Pancreas (tissue), 10 donors: ENCODE measurements at regions not wholly inside any gene's neighbourhood (a gene's known extent, or its start where the extent isn't known, plus 50 kb on each side); places are given as distances from the start of the nearest gene placed in this dataset.

Experiments used
- ATAC-seq, 4 donors: fragments of 200-7000 bp; cut with Tn5 transposase; one replicate each; pipeline versions ENCODE4 v1.8.0 to v1.9.1; 2020; ENCODE audit warnings: mild to moderate bottlenecking in 4 of 4, moderate library complexity in 4 of 4
- DNase-seq, 6 donors: peaks; one replicate each; pipeline ENCODE4 v3.0.0-alpha.2; 2020
- FAIRE-seq: peaks from 2 replicates; lab custom pipeline; 2012; peaks lifted over from hg19 to GRCh38; lab: Jason Lieb, UNC
- H3K27ac ChIP-seq, 4 donors: fragments of 200-600 bp; sonication (generic); 1 replicate in 3 of 4; 2 replicates in 1 of 4; pipeline versions ENCODE4 v1.5.0 to v1.8.0; 2020
- H3K27me3 ChIP-seq, 4 donors: fragments of 200-600 bp; one replicate each; pipeline ENCODE4 v1.8.0; 2021
- H3K36me3 ChIP-seq, 3 donors: fragments of 200-600 bp; sonication (generic) in 1 of 3; one replicate each; pipeline versions ENCODE4 v1.5.0 to v1.8.0; 2020 to 2021
- H3K4me1 ChIP-seq, 3 donors: fragments of 200-600 bp; one replicate each; pipeline ENCODE4 v1.8.0; 2021
- H3K4me3 ChIP-seq, 4 donors: fragments of 200-600 bp; sonication (generic) in 2 of 4; one replicate each; pipeline versions ENCODE4 v1.5.0 to v1.8.0; 2020 to 2021
- H3K9me3 ChIP-seq, 4 donors: fragments of 200-600 bp; one replicate each; pipeline ENCODE4 v1.8.0; 2021
- WGBS, 2 donors: extraction: QIAGEN DNeasy Blood & Tissue Kit; methylation state at CpG; one replicate each; pipeline ENCODE4 v1.1.7; 2013; 5-methylcytosine and 5-hydroxymethylcytosine counted together
- intact Hi-C, 3 donors: fragments of 100-400 bp; cut with DNase I; formaldehyde crosslinking; loops; one replicate each; pipeline versions ENCODE4 v1.11.1 to v1.14.2; 2022
- TF ChIP-seq, protein P1 (sequence below), 4 donors: fragments of 200-600 bp; sonication (generic) in 3 of 4; IDR thresholded peaks; one replicate each; pipeline versions ENCODE4 v1.5.0 to v1.8.0; 2021; ENCODE audit warnings: antibody characterized with exemption in 4 of 4
- donor health status: healthy with polysubstance abuse.
- donor health status: DM: no; HTN: no; CAD: no; lungs with moderate emphysema.
- donor health status: DM: no; HTN: no; CAD: no.
- donor health status: control.
- donor health status: control.
- donor health status: Bipolar disorder and iron deficiency.
- donor health status: DM: yes; HTN: yes; CAD: no.
- donor health status: DM: no; HTN: no; CAD: no.
- donor health status: DM: no; HTN: no; CAD: no.
- donor health status: DM: yes; HTN: yes; CAD: no.

DNA sequence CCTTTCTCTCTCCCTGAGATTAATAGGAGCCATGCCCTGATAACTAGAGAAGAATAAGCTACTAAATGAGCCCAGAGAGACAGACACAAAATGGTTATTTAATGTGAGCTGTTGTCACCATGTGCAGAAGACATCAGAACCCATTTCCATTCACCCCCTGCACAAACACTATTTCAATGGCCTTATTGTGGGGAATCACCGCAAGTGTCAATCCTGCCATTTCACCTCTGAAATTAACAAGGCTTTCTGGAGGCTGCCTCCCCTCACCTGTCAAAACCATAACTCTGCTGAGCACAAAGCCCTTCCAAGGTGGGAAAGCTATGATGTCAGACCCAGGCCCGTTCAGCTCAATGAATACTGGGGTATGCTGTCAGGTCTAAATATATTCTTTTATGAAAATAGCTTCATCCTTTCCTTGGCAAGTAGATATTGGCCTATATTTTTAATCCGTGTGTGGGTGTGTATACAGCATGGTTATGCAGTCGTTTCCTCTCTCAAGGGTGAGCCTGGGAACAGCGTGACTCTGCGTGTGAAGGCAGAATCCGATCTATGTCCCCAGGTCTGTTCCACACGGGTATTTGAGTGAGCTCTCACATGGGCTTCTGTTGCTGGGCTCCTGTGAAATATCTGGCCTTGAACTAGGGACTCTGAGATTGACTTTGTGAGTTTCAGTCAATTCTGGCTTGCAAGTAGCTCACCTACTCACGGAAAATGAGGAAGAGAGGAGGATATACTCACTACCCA is 266.3 kb downstream of the FBXW7 start:
- ATAC-seq: no peak
- TF ChIP-seq, protein P1, sequence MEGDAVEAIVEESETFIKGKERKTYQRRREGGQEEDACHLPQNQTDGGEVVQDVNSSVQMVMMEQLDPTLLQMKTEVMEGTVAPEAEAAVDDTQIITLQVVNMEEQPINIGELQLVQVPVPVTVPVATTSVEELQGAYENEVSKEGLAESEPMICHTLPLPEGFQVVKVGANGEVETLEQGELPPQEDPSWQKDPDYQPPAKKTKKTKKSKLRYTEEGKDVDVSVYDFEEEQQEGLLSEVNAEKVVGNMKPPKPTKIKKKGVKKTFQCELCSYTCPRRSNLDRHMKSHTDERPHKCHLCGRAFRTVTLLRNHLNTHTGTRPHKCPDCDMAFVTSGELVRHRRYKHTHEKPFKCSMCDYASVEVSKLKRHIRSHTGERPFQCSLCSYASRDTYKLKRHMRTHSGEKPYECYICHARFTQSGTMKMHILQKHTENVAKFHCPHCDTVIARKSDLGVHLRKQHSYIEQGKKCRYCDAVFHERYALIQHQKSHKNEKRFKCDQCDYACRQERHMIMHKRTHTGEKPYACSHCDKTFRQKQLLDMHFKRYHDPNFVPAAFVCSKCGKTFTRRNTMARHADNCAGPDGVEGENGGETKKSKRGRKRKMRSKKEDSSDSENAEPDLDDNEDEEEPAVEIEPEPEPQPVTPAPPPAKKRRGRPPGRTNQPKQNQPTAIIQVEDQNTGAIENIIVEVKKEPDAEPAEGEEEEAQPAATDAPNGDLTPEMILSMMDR (IDR thresholded peaks at IDR 0.05): no peak
- FAIRE-seq: no peak
- intact Hi-C loops: no loop called here
- Histone ChIP-seq H3K27me3 (no peaks in the 10 kb centered on the region), H3K9me3 (no peaks in the 10 kb centered on the region), H3K4me1 (no peaks in the 10 kb centered on the region), H3K27ac (no peak overlapping the region), H3K36me3 (no peaks in the 10 kb centered on the region), H3K4me3 (no peak overlapping the region)
- no peak for DNase-seq
- WGBS, 2 donors: 63 to 68% methylated on average over 9 of the region's 9 CpGs

DNA sequence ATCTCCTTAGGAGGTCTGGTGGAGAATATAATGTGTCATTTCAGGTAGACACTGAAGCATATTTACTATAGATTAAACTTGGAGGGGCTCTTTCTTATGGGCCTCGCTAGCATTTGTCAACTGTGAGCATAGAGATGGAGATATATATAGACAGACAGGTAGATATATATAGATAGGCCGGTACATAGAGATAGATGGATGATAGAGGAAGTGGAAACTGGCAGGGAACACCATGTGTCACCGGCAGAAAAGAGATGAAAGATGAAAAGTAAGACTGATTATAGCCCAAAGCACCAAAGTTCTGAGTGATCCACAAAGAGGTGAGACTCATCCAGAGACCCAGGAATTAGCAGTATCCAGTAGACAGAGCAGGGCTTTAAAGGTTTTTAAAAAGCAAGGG is 268.1 kb downstream of the FBXW7 start:
- 70 to 79% methylated on average over 3 of the region's 3 CpGs for WGBS, 2 donors
- FAIRE-seq (no peak), DNase-seq (no peak), ATAC-seq (no peak)
- H3K9me3 ChIP-seq: no peaks in the 10 kb centered on the region
- no peaks in the 10 kb centered on the region for H3K4me1 ChIP-seq
- no peaks in the 10 kb centered on the region for H3K36me3 ChIP-seq
- intact Hi-C loops: no loop called here
- H3K27me3 ChIP-seq: no peaks in the 10 kb centered on the region
- TF ChIP-seq, protein P1 (IDR thresholded peaks at IDR 0.05): no peak
- no peak overlapping the region for H3K27ac ChIP-seq
- H3K4me3 ChIP-seq: no peak overlapping the region

DNA sequence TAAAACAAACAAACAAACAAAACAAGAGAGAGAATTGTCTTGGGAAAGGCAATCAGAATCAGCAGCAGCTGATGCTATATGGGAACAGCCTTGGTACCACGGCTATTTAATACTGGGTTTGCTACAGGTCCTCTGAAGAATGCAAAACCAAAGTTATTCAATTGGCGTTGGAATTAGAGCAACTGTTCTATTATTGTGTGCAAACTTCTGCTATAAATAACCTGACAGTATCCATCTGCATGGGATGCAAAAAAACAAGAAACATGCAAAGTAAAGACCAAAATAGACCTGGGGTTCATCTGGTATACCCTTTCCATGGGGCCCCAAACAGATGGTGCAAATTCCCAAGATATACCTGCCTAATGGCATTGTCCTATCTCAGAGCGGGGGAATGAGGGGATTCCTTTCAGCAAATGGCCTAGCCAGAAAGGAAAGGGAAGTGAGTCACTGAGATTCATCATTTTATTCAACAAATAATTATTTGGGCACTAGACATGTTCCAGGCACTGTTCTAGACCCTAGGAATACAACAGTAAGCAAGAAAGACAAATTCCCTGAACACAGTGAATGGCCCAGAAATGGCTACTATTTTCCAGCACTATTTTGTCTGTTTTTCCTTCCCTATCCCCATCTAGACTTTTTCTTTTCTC is 268.9 kb downstream of the FBXW7 start:
- Histone ChIP-seq H3K27me3 (no peaks in the 10 kb centered on the region), H3K4me1 (no peaks in the 10 kb centered on the region), H3K36me3 (no peaks in the 10 kb centered on the region), H3K27ac (no peak overlapping the region), H3K4me3 (no peak overlapping the region), H3K9me3 (no peaks in the 10 kb centered on the region)
- ATAC-seq: no peak
- intact Hi-C loops: no loop called here
- DNase-seq: no peak
- 88 to 90% methylated on average over 3 of the region's 3 CpGs for WGBS, 2 donors
- FAIRE-seq: no peak
- TF ChIP-seq, protein P1 (IDR thresholded peaks at IDR 0.05): no peak

DNA sequence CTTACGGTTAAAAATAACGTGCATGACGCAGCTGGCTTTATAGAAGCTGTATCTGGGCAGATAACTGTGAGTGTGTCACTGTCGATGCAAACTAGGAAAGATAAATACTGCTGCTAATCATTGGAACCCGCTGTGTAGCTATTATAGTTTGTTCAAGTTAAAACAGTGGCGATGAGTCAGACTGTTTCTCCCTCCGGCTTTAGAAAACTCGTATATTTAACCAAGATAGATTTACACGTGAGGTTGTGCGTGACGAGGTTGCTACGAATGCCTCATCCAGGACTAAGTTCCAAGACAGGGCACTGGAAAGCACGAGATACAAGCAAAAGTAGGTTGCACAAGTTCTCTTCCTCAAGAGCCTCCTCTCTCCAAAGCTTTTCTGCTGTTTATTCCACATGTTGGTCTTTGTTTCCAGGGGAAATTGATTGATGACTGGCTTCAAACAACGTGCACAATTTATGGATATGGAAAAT is 270.7 kb downstream of the FBXW7 start:
- no peak overlapping the region for H3K4me3 ChIP-seq
- no peak overlapping the region for H3K27ac ChIP-seq
- TF ChIP-seq, protein P1 (IDR thresholded peaks at IDR 0.05): no peak
- no peak for DNase-seq
- FAIRE-seq: no peak
- ATAC-seq: peak in 1 of 4 donors; percentile 71
- intact Hi-C loops: no loop called here
- H3K36me3 ChIP-seq: no peaks in the 10 kb centered on the region
- WGBS, 2 donors: 18 to 22% methylated on average over 14 of the region's 14 CpGs
- H3K9me3 ChIP-seq: no peaks in the 10 kb centered on the region
- no peaks in the 10 kb centered on the region for H3K4me1 ChIP-seq
- H3K27me3 ChIP-seq: no peaks in the 10 kb centered on the region

DNA sequence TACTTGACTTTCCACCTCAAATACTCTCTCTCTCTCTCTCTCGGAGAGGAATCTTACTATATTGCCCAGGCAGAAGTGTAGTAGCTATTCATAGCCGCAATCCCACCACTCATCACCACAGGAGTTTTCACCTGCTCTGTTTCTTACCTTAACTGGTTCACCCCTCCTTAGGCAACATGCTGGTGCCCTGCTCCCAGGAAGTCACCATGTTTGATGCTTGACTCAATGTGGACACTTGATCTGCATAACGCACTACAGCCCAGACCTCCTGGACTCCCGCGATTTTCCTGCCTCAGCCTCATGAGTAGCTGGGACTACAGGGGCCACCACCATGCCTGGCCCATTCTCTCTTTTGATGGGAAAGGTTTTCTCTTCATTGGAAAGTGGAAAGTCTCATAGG is 271.8 kb downstream of the FBXW7 start:
- H3K27me3 ChIP-seq: no peaks in the 10 kb centered on the region
- H3K4me3 ChIP-seq: no peak overlapping the region
- H3K9me3 ChIP-seq: no peaks in the 10 kb centered on the region
- intact Hi-C loops: no loop called here
- no peaks in the 10 kb centered on the region for H3K4me1 ChIP-seq
- TF ChIP-seq, protein P1 (IDR thresholded peaks at IDR 0.05): no peak
- DNase-seq (no peak), ATAC-seq (no peak), FAIRE-seq (no peak)
- H3K27ac ChIP-seq: no peak overlapping the region
- WGBS, 2 donors: 85 to 88% methylated on average over 5 of the region's 5 CpGs
- H3K36me3 ChIP-seq: no peaks in the 10 kb centered on the region
